GM23248 (cell line): ENCODE measurements at regions not wholly inside any gene's neighbourhood (a gene's known extent, or its start where the extent isn't known, plus 50 kb on each side); places are given as distances from the start of the nearest gene placed in this dataset.

Experiments
- DNase-seq: peaks from one replicate; pipeline ENCODE4 v3.0.0-alpha.2; 2015
- H2AFZ ChIP-seq: fragments of 200-600 bp; sonication (generic); 2 replicates; pipeline ENCODE4 v1.6.1; 2016; ENCODE audit warnings: antibody characterized with exemption
- H3F3A ChIP-seq: fragments of 200-600 bp; sonication (generic); 2 replicates; pipeline ENCODE4 v1.6.1; 2016; ENCODE audit warnings: mild to moderate bottlenecking, antibody characterized with exemption, mixed run types; ENCODE audit not compliant: insufficient read depth
- H3K27ac ChIP-seq: fragments of 200-600 bp; sonication (generic); 2 replicates; pipeline ENCODE4 v1.5.1; 2016; ENCODE audit warnings: mild to moderate bottlenecking
- H3K27me3 ChIP-seq: fragments of 200-600 bp; sonication (generic); replicated peaks from 2 replicates; pipeline ENCODE4 v1.6.1; 2016; ENCODE audit warnings: mild to moderate bottlenecking; ENCODE audit not compliant: insufficient read depth
- H3K36me3 ChIP-seq: fragments of 200-600 bp; sonication (generic); 2 replicates; pipeline ENCODE4 v1.6.1; 2016; ENCODE audit warnings: low read depth, mild to moderate bottlenecking
- H3K4me1 ChIP-seq: fragments of 200-600 bp; sonication (generic); 2 replicates; pipeline ENCODE4 v1.6.1; 2016; ENCODE audit warnings: mild to moderate bottlenecking; ENCODE audit not compliant: insufficient read depth
- H3K4me2 ChIP-seq: fragments of 200-600 bp; sonication (generic); one replicate; pipeline ENCODE4 v1.6.1; 2016; ENCODE audit warnings: mild to moderate bottlenecking; ENCODE audit not compliant: unreplicated experiment
- H3K4me3 ChIP-seq: fragments of 200-600 bp; sonication (generic); 2 replicates; pipeline ENCODE4 v1.5.1; 2016; ENCODE audit warnings: mild to moderate bottlenecking
- H3K79me2 ChIP-seq: fragments of 200-600 bp; sonication (generic); 2 replicates; pipeline ENCODE4 v1.6.1; 2016; ENCODE audit warnings: mild to moderate bottlenecking; ENCODE audit not compliant: insufficient read depth
- H3K9ac ChIP-seq: fragments of 200-600 bp; sonication (generic); 2 replicates; pipeline ENCODE4 v1.6.1; 2016; ENCODE audit warnings: mild to moderate bottlenecking
- H3K9me2 ChIP-seq: fragments of 200-600 bp; sonication (generic); 2 replicates; pipeline ENCODE4 v1.6.1; 2016; ENCODE audit warnings: mixed run types, mild to moderate bottlenecking, moderate library complexity; ENCODE audit not compliant: insufficient read depth
- H3K9me3 ChIP-seq: fragments of 200-600 bp; sonication (generic); one replicate; pipeline ENCODE4 v1.6.1; 2017; ENCODE audit warnings: low read depth
- H4K20me1 ChIP-seq: fragments of 200-600 bp; sonication (generic); 2 replicates; pipeline ENCODE4 v1.6.0; 2016; ENCODE audit not compliant: insufficient read depth
- EZH2 ChIP-seq: fragments of 200-600 bp; sonication (generic); IDR thresholded peaks from 2 replicates; pipeline ENCODE4 v1.6.1; 2018; ENCODE audit warnings: antibody characterized with exemption, mild to moderate bottlenecking; ENCODE audit not compliant: insufficient read depth, poor library complexity, severe bottlenecking
- EZH2phosphoT487 ChIP-seq: fragments of 200-600 bp; sonication (generic); IDR thresholded peaks from 2 replicates; pipeline ENCODE4 v1.6.1; 2018; ENCODE audit warnings: antibody characterized with exemption, moderate library complexity, mild to moderate bottlenecking, low read depth; ENCODE audit not compliant: insufficient read depth
- WGBS, 2 experiments: methylation state at CpG; one replicate each; pipeline ENCODE4 v1.1.6; 2015 to 2017; ENCODE audit warnings: low lambda C conversion rate in 2 of 2, low coverage in 1 of 2; ENCODE audit errors: missing lambda C conversion rate in 2 of 2; 5-methylcytosine and 5-hydroxymethylcytosine counted together
- in situ Hi-C: fragments of 300-500 bp; cut with MboI; formaldehyde crosslinking; loops from 2 replicates; pipeline ENCODE4 v1.15.0; 2020

DNA sequence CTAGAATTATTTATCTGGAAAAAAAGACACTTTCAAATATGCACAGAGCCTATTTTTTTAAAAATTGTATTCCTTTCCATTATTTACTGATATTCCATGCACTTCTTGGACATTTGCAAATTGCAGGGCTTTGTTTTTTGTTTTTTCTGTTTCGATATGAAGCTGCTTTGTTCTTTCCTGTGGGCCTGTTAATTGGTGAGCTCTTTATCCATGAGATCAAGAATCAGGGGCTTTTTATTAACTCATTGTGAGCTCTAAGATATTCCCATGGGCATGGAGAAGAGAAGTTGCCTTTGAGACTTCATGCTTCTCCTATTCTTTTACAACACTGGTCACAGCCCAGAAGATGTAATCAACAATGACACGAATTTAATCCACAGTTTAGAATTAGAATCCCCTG is 145.1 kb downstream of the SAMD5 start:
- no peaks in the 10 kb centered on the region for H3K9me2 ChIP-seq
- no peaks in the 10 kb centered on the region for H3K27me3 ChIP-seq
- H3K27ac ChIP-seq: no peak overlapping the region
- no peaks in the 10 kb centered on the region for H4K20me1 ChIP-seq
- no peaks in the 10 kb centered on the region for H3K9me3 ChIP-seq
- in situ Hi-C loops: no loop called here
- H2AFZ ChIP-seq: no peak overlapping the region
- H3F3A ChIP-seq: no peaks in the 10 kb centered on the region
- no peak overlapping the region for H3K4me2 ChIP-seq
- H3K4me1 ChIP-seq: no peaks in the 10 kb centered on the region
- no peak overlapping the region for H3K9ac ChIP-seq
- H3K36me3 ChIP-seq: no peaks in the 10 kb centered on the region
- H3K79me2 ChIP-seq: no peaks in the 10 kb centered on the region
- H3K4me3 ChIP-seq: no peak overlapping the region
- no peak for DNase-seq
- 6 to 20% methylated on average over 2 of the region's 2 CpGs for WGBS, 2 experiments
- TF ChIP-seq EZH2phosphoT487: no peak
- no peak for TF ChIP-seq EZH2

DNA sequence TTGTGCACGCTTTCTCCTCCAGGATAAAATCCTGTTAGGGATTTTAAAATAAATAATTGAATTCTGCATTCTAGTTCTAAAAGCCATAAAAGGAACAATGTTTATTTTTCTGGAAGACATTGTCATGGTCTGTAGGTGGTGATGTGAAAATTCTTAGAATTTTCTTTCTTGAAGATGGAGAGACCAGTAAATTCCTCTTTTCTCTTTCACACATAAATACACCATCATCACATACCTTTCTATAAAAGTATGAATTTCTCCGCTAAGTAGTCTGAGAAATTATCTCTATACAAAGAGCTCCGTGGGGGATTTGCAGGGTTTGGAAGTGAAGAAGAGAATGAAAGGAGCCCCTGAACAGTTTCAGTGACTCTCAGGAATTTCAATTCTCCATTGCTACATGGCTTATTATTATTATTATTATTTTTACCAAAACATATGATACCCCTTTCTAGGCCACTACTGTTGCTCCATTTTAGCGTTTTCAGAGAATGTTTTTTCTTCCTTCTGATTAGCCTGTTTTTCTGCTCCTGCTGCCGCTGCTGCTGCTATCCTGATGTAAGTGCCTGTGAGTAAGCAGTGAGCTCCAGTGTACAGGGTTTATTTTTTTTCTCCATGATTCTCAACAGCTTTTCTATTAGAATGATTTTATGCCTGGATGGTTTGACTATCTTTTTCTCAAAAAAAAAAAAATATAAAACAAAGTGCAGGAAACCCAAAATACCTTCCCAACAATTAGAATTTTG is 145.8 kb downstream of the SAMD5 start:
- Histone ChIP-seq H3K9me2 (no peaks in the 10 kb centered on the region), H3K4me1 (no peaks in the 10 kb centered on the region), H3F3A (no peaks in the 10 kb centered on the region), H3K9ac (no peak overlapping the region), H2AFZ (no peak overlapping the region), H3K27me3 (no peaks in the 10 kb centered on the region), H3K79me2 (no peaks in the 10 kb centered on the region), H3K27ac (no peak overlapping the region), H3K4me3 (no peak overlapping the region), H3K36me3 (no peaks in the 10 kb centered on the region), H3K4me2 (no peak overlapping the region), H3K9me3 (no peaks in the 10 kb centered on the region), H4K20me1 (no peaks in the 10 kb centered on the region)
- in situ Hi-C loops: no loop called here
- TF ChIP-seq EZH2 (no peak), EZH2phosphoT487 (no peak)
- 26% methylated on average over 5 of the region's 5 CpGs for WGBS, 2 experiments
- DNase-seq: no peak

DNA sequence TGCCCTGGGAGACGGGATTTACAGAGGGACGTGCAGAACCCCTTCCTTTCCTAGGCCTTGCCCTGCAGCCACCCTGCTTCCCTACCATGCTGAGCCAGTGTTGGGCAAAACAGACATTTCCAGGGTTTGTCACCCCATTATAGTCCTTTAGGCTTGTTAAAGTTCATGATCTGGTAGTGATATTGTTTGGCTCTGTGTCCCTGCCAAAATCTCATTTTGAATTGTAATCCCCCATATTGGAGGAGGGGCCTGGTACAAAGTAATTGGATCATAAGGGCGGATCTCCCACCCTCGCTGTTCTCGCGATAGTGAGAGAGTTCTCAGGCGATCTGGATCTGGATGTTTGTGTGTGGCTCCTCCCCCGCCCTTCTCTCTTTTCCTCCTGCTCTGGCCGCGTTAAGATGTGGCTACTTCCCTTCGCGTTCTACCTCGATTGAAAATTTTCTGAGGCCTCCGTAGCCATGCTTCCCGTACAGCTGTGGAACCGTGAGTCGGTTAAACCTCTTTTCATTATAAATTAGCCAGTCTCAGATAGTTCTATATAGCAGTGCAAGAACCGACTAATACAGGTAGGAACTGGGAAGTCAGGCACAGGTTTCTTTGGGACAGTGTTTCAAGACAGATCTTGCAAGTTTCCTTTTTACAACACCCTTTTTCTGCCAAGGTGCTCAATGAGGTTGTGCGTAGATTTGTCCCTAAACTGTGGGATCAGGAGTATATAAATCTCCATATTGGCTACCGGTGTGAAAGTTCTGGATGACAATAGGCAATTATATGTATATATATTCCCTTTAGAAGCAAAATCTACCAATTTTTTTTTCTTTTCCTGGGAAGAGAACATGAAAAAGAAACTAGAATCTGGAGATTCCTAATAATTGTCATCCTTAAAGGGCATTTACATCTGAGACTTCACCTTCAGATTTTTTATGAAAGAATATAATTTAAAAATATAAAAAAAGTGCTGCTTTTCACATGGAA is 152.1 kb downstream of the SAMD5 start:
- H4K20me1 ChIP-seq: no peaks in the 10 kb centered on the region
- H3K4me2 ChIP-seq: no peak overlapping the region
- H3K36me3 ChIP-seq: no peaks in the 10 kb centered on the region
- H3K9ac ChIP-seq: no peak overlapping the region
- H3K79me2 ChIP-seq: no peaks in the 10 kb centered on the region
- no peak overlapping the region for H3K4me3 ChIP-seq
- H3K27ac ChIP-seq: no peak overlapping the region
- in situ Hi-C loops: no loop called here
- no peak for DNase-seq
- H3F3A ChIP-seq: no peaks in the 10 kb centered on the region
- no peaks in the 10 kb centered on the region for H3K9me2 ChIP-seq
- TF ChIP-seq EZH2phosphoT487: no peak
- no peak for TF ChIP-seq EZH2
- H3K4me1 ChIP-seq: no peaks in the 10 kb centered on the region
- 62 to 70% methylated on average over 20 of the region's 20 CpGs for WGBS, 2 experiments
- H3K9me3 ChIP-seq: no peaks in the 10 kb centered on the region
- H2AFZ ChIP-seq: no peak overlapping the region
- no peaks in the 10 kb centered on the region for H3K27me3 ChIP-seq

DNA sequence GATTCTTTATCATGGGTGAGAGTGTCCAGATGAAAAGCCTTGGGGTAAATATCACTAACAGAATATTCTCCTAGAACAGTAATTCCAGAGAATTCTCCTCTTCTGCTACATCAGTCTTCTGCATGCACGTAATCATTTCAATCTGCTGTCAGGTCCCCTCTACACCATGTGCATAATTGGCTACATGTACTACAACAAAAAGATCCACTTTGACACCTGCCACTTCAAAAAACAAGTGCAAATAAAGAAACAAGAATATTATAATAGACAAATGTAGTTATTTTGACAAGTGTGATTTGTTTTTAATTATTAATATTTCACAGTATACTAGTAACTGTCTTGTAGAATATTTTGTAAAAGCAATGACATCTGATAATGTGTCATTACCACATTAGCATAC is 154.2 kb downstream of the SAMD5 start:
- Histone ChIP-seq H4K20me1 (no peaks in the 10 kb centered on the region), H2AFZ (no peak overlapping the region), H3K27me3 (no peaks in the 10 kb centered on the region), H3K36me3 (no peaks in the 10 kb centered on the region), H3K4me2 (no peak overlapping the region), H3K79me2 (no peaks in the 10 kb centered on the region), H3K9me3 (no peaks in the 10 kb centered on the region), H3K9me2 (no peaks in the 10 kb centered on the region), H3K9ac (no peak overlapping the region), H3K4me1 (no peaks in the 10 kb centered on the region), H3F3A (no peaks in the 10 kb centered on the region), H3K4me3 (no peak overlapping the region), H3K27ac (no peak overlapping the region)
- no peak for DNase-seq
- 15 to 28% methylated on average over 1 of the region's 1 CpG for WGBS, 2 experiments
- TF ChIP-seq EZH2: no peak
- TF ChIP-seq EZH2phosphoT487: no peak
- in situ Hi-C loops: no loop called here
